Calu3 (cell line): ENCODE measurements at regions not wholly inside any gene's neighbourhood (a gene's known extent, or its start where the extent isn't known, plus 50 kb on each side); places are given as distances from the start of the nearest gene placed in this dataset.

Experiments
- BruUV-seq: library from RNA; stranded (reverse); fragments of 400-500 nt; replicated peaks from 2 replicates; lab custom pipeline; 2021; lab: Mats Ljungman, UMichigan
- CTCF ChIA-PET: fragments of 300-600 bp; sonication (Branson Sonifier 250); formaldehyde crosslinking; loops from one replicate; lab custom pipeline; 2022; ENCODE audit warnings: antibody characterized with exemption; lab: Charles Lee
- DNase-seq: peaks from one replicate; pipeline ENCODE4 v3.0.0; 2022
- H3K27ac Mint-ChIP-seq: one replicate; pipeline ENCODE4 v1.8.0; 2022; ENCODE audit warnings: mixed read lengths; ENCODE audit not compliant: unreplicated experiment
- H3K27me3 Mint-ChIP-seq: one replicate; pipeline ENCODE4 v1.8.0; 2022; ENCODE audit warnings: mixed read lengths; ENCODE audit not compliant: unreplicated experiment
- H3K36me3 Mint-ChIP-seq: one replicate; pipeline ENCODE4 v1.8.0; 2022; ENCODE audit warnings: mild to moderate bottlenecking, moderate library complexity, mixed read lengths; ENCODE audit not compliant: insufficient read depth, unreplicated experiment
- H3K4me1 Mint-ChIP-seq: one replicate; pipeline ENCODE4 v1.8.0; 2022; ENCODE audit warnings: mild to moderate bottlenecking, low read depth, mixed read lengths; ENCODE audit not compliant: unreplicated experiment
- H3K4me3 Mint-ChIP-seq: one replicate; pipeline ENCODE4 v1.8.0; 2022; ENCODE audit warnings: mild to moderate bottlenecking, low read depth, moderate library complexity, mixed read lengths; ENCODE audit not compliant: unreplicated experiment
- H3K9me3 Mint-ChIP-seq: one replicate; pipeline ENCODE4 v1.8.0; 2022; ENCODE audit warnings: low read depth, mixed read lengths; ENCODE audit not compliant: unreplicated experiment
- intact Hi-C: fragments of 100-400 bp; cut with micrococcal nuclease; formaldehyde crosslinking; loops from one replicate; pipeline ENCODE4 v1.10.0; 2022; ENCODE audit not compliant: unreplicated experiment
- TF ChIP-seq, protein P1 (sequence below): fragments of 200-600 bp; IDR thresholded peaks from one replicate; pipeline ENCODE4 v1.8.0; 2022; ENCODE audit warnings: antibody characterized with exemption; ENCODE audit not compliant: unreplicated experiment

DNA sequence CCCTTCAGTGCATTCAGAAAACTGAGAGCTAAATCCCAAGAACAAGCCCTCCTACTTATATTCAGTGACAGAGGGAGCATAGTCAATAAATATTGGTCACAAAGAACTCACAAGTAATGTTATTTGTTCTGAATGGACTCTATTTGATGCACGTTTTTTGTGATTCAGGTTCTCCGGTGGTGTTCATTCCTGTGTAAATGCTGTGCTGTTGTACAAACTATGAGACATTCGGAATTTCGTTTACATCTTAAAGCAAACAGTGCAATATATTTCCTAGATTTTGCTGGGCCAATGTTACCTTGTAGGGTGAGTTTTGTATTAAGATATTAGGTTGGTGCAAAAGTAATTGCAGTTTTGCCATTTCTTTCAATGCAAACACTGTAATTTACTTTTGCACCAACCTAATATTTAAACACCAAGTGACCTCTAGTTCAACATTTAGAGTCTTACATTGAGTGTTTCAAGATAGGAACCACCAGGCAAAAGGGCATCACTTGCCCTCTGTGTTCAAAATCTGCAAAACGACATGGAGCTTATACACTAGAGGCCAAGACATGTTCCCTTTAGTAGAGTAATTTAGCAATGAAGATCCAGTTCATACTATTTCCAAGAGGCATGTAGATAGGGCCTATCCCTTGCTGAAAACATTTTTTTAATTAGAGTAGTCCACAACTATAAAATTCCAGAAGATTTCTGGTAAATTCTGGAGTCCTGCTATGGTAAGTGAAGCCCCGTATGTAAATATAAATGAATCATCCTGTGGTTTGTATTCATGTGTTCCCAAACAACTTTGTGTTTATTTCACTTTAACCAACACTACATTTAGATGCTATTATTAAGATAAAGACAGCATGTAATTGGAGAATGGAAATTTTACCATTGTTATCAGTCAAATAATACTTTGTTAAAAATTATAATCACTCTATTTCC, 444.0 kb upstream of the PTGER4 start:
- no peak for DNase-seq
- CTCF ChIA-PET = interaction anchor here (0.6 kb wide), 1 partner anchor 34 kb away, joined by 3 read pairs; no protein-coding TSS in a partner anchor
- H3K4me3 Mint-ChIP-seq = no peak overlapping the region
- no peak overlapping the region for H3K27ac Mint-ChIP-seq
- H3K4me1 Mint-ChIP-seq = no peaks in the 10 kb centered on the region
- intact Hi-C loops = no loop called here
- H3K36me3 Mint-ChIP-seq = no peaks in the 10 kb centered on the region
- BruUV-seq = no TSS peak
- TF ChIP-seq, protein P1, sequence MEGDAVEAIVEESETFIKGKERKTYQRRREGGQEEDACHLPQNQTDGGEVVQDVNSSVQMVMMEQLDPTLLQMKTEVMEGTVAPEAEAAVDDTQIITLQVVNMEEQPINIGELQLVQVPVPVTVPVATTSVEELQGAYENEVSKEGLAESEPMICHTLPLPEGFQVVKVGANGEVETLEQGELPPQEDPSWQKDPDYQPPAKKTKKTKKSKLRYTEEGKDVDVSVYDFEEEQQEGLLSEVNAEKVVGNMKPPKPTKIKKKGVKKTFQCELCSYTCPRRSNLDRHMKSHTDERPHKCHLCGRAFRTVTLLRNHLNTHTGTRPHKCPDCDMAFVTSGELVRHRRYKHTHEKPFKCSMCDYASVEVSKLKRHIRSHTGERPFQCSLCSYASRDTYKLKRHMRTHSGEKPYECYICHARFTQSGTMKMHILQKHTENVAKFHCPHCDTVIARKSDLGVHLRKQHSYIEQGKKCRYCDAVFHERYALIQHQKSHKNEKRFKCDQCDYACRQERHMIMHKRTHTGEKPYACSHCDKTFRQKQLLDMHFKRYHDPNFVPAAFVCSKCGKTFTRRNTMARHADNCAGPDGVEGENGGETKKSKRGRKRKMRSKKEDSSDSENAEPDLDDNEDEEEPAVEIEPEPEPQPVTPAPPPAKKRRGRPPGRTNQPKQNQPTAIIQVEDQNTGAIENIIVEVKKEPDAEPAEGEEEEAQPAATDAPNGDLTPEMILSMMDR = no peak
- H3K27me3 Mint-ChIP-seq = no peaks in the 10 kb centered on the region
- no peaks in the 10 kb centered on the region for H3K9me3 Mint-ChIP-seq

DNA sequence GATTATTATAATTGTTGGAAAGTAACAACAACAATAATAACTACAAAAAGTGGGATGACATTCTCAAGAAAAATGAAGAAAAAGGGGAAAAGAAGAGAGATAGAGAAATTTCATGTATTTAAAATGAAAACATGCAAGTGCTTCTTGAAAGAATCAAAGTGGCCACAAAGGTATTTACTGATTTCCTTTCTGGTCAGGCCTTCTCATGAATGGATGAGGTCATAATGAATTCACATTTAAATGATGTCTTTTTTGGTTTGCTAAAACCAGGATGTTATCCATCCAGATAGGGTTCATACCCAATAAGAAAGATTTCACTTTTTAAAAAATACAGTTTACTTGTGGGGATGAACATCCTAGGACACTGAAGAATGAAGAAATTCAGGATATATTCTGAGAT, 446.4 kb upstream of the PTGER4 start:
- BruUV-seq = no TSS peak
- Mint-ChIP-seq H3K36me3 (no peaks in the 10 kb centered on the region), H3K27ac (no peak overlapping the region), H3K4me3 (no peak overlapping the region), H3K9me3 (no peaks in the 10 kb centered on the region), H3K27me3 (no peaks in the 10 kb centered on the region), H3K4me1 (no peaks in the 10 kb centered on the region)
- TF ChIP-seq, protein P1 = no peak
- DNase-seq = no peak
- CTCF ChIA-PET = no interaction called here
- intact Hi-C loops = no loop called here

DNA sequence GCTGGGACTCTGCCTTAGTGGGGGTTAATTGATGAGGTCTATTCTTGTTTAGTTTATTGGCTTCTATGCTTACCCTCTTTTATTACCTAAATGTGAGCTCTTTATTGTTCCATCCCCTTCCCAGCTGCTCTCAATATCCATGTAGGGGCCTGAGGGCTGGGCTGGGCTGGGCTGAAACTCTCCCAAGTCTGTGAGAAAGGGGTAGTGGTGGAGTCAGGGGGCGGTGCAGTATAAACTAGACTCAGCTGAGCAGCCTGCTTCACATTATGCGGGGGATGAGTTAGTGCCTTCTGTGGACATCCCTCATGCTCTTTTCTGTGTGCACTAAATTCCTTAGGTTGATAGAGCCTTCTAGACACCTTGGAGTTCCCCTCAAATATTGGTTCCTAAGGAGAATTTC, 451.8 kb upstream of the PTGER4 start:
- H3K36me3 Mint-ChIP-seq = no peaks in the 10 kb centered on the region
- no peak overlapping the region for H3K27ac Mint-ChIP-seq
- BruUV-seq = no TSS peak
- DNase-seq = no peak
- CTCF ChIA-PET = no interaction called here
- no peaks in the 10 kb centered on the region for H3K27me3 Mint-ChIP-seq
- H3K9me3 Mint-ChIP-seq = no peaks in the 10 kb centered on the region
- intact Hi-C loops = no loop called here
- no peak overlapping the region for H3K4me3 Mint-ChIP-seq
- no peaks in the 10 kb centered on the region for H3K4me1 Mint-ChIP-seq
- TF ChIP-seq, protein P1 = no peak

DNA sequence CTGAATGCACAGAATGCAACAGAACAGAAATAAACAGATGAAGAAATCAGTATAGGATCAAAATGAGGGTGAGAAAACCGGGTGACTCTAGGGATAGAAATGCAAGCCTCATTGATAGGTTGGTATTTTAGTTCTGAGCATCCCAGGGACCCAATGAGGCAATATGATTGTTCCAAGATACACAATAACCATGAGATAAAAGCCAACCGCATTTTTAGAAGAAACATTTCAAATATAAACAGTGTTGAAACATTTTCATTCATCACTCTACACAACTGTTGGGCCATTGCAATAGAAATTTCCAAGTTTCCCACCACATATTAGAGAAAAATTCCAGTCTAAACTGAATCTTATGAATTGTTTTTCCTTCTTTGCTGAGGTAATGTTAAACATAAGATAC, 452.3 kb upstream of the PTGER4 start:
- Mint-ChIP-seq H3K36me3 (no peaks in the 10 kb centered on the region), H3K4me3 (no peak overlapping the region), H3K4me1 (no peaks in the 10 kb centered on the region), H3K27me3 (no peaks in the 10 kb centered on the region), H3K9me3 (no peaks in the 10 kb centered on the region), H3K27ac (no peak overlapping the region)
- no peak for DNase-seq
- CTCF ChIA-PET = no interaction called here
- TF ChIP-seq, protein P1 = no peak
- no TSS peak for BruUV-seq
- intact Hi-C loops = no loop called here
